Stomach (tissue), 8 donors: ENCODE measurements at regions not wholly inside any gene's neighbourhood (a gene's known extent, or its start where the extent isn't known, plus 50 kb on each side); places are given as distances from the start of the nearest gene placed in this dataset.

Experiments
- DNase-seq, 2 donors: peaks; one replicate each; pipeline versions ENCODE4 v3.0.0 to v3.0.0-alpha.2; 2013 to 2019
- H3K27ac ChIP-seq, 5 donors: fragments of 200-600 bp in 4 of 5; sonication (generic) in 4 of 5; one replicate each; pipeline ENCODE4 v1.5.1; 2013 to 2019; ENCODE audit warnings: mild to moderate bottlenecking in 1 of 5, moderate library complexity in 1 of 5
- H3K27me3 ChIP-seq, 3 donors: fragments of 200-600 bp; sonication (generic); one replicate each; pipeline ENCODE4 v1.5.1; 2017 to 2019; ENCODE audit warnings: mixed run types in 1 of 3
- H3K36me3 ChIP-seq, 4 donors: fragments of 200-600 bp; sonication (generic); 1 replicate in 3 of 4; 2 replicates in 1 of 4; pipeline ENCODE4 v1.5.1; 2016 to 2019
- H3K4me1 ChIP-seq, 4 donors: fragments of 200-600 bp; sonication (generic); one replicate each; pipeline ENCODE4 v1.5.1; 2016 to 2019
- H3K4me3 ChIP-seq, 4 donors: fragments of 200-600 bp; sonication (generic) in 3 of 4; one replicate each; pipeline ENCODE4 v1.5.1; 2016 to 2019; ENCODE audit warnings: mild to moderate bottlenecking in 1 of 4
- H3K9me3 ChIP-seq, 4 donors: fragments of 200-600 bp; sonication (generic); one replicate each; pipeline ENCODE4 v1.5.1; 2016 to 2019
- EP300 ChIP-seq: sonication (generic); formaldehyde crosslinking; IDR thresholded peaks from one replicate; pipeline ENCODE4 v1.6.1; 2017; ENCODE audit warnings: antibody characterized with exemption
- POLR2A ChIP-seq, 4 donors: fragments of 450-650 bp; IDR thresholded peaks; one replicate each; pipeline ENCODE4 v1.6.1; 2016; ENCODE audit warnings: antibody characterized with exemption in 4 of 4, control low read depth in 2 of 4, mild to moderate bottlenecking in 1 of 4, moderate library complexity in 1 of 4
- POLR2AphosphoS5 ChIP-seq, 3 donors: sonication (generic); formaldehyde crosslinking; IDR thresholded peaks; one replicate each; pipeline ENCODE4 v1.6.1; 2016; ENCODE audit warnings: antibody characterized with exemption in 3 of 3
- WGBS, 5 donors: extraction: QIAGEN DNeasy Blood & Tissue Kit in 3 of 5; methylation state at CpG; one replicate each; pipeline versions ENCODE4 v1.1.5 to v1.1.7; 2013 to 2018; 5-methylcytosine and 5-hydroxymethylcytosine counted together
- intact Hi-C: fragments of 100-400 bp; cut with DNase I; formaldehyde crosslinking; loops from one replicate; pipeline ENCODE4 v1.15.1; 2023; ENCODE audit warnings: low total_unique reads
- TF ChIP-seq, protein P1 (sequence below), 7 experiments: fragments of 450-650 bp in 4 of 7; fragments of 200-600 bp in 3 of 7; sonication (generic) in 3 of 7; IDR thresholded peaks; one replicate each; pipeline ENCODE4 v1.5.1; 2016 to 2019; ENCODE audit warnings: antibody characterized with exemption in 7 of 7, control low read depth in 2 of 7, mild to moderate bottlenecking in 1 of 7
- donor health status: healthy with polysubstance abuse.
- donor health status: Bipolar disorder and iron deficiency.
- donor health status: healthy.

- TF ChIP-seq, protein P1, sequence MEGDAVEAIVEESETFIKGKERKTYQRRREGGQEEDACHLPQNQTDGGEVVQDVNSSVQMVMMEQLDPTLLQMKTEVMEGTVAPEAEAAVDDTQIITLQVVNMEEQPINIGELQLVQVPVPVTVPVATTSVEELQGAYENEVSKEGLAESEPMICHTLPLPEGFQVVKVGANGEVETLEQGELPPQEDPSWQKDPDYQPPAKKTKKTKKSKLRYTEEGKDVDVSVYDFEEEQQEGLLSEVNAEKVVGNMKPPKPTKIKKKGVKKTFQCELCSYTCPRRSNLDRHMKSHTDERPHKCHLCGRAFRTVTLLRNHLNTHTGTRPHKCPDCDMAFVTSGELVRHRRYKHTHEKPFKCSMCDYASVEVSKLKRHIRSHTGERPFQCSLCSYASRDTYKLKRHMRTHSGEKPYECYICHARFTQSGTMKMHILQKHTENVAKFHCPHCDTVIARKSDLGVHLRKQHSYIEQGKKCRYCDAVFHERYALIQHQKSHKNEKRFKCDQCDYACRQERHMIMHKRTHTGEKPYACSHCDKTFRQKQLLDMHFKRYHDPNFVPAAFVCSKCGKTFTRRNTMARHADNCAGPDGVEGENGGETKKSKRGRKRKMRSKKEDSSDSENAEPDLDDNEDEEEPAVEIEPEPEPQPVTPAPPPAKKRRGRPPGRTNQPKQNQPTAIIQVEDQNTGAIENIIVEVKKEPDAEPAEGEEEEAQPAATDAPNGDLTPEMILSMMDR (IDR thresholded peaks at IDR 0.05), result no peak
- TF ChIP-seq POLR2A (IDR thresholded peaks at IDR 0.05) (no peak), POLR2AphosphoS5 (IDR thresholded peaks at IDR 0.05) (no peak), EP300 (no peak)
- 37 to 44% (median 41%) methylated on average over 4 of the region's 4 CpGs for WGBS, 5 donors
- intact Hi-C loops, result no loop called here
- Histone ChIP-seq H3K36me3 (no peaks in the 10 kb centered on the region), H3K9me3 (no peaks in the 10 kb centered on the region), H3K27me3 (no peaks in the 10 kb centered on the region), H3K4me3 (no peak overlapping the region), H3K27ac (no peak overlapping the region), H3K4me1 (peaks cover 0 to 17% (median 5%) of the 10 kb centered on the region in 4 donors)
- peak in 1 of 2 donors; percentile 54 for DNase-seq
Measured at GRCh38 chr14:84254290-84254689, 1275.7 kb upstream of the FLRT2 start.

DNA sequence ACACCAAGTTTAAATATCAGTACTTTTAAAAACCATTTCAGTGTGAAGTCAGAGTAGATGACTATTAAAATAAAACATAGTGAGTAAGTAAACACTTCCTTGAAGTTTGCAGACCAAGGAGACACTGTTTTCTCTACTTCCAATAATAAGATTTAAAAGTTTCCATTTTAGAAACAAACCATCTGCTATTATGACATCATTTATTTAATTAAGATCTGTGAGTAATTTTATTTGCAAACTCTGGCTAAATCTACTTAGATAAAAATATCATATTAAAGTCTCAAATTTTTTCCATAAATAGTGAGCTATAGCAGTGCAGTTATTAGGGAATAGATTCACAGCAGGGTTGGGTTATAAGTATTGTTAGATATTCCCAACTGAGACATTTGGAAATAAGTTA lies 1267.0 kb upstream of the FLRT2 start:
- Histone ChIP-seq H3K4me3 (no peak overlapping the region), H3K4me1 (peaks cover 0 to 7% (median 0%) of the 10 kb centered on the region in 4 donors), H3K27me3 (no peaks in the 10 kb centered on the region), H3K27ac (no peak overlapping the region), H3K9me3 (no peaks in the 10 kb centered on the region), H3K36me3 (no peaks in the 10 kb centered on the region)
- intact Hi-C loops, result no loop called here
- DNase-seq, result no peak
- TF ChIP-seq POLR2AphosphoS5 (IDR thresholded peaks at IDR 0.05) (no peak), POLR2A (IDR thresholded peaks at IDR 0.05) (no peak), EP300 (no peak)
- TF ChIP-seq, protein P1 (IDR thresholded peaks at IDR 0.05), result no peak

DNA sequence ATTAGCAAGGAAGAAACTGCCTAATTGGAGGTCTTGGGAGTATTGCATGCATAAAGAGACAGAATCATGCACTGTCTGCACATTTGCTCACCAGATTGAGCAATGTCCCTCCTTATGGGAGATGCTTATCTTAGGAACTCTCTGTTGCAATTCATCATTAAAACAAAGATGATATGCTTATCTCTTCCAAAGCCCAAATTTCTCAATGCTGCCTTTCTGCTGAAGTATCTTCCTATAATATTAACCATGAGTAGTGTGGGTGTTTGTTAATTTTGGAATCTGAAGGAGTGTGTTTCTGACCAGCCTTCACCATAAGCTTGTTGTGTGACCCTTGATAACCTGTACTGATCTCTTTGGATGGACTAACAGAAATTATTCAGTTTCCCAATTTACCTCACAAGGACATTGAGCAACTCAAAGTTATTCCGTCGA lies 1257.6 kb upstream of the FLRT2 start:
- TF ChIP-seq POLR2A (IDR thresholded peaks at IDR 0.05) (no peak), EP300 (no peak), POLR2AphosphoS5 (IDR thresholded peaks at IDR 0.05) (no peak)
- TF ChIP-seq, protein P1 (IDR thresholded peaks at IDR 0.05), result no peak
- intact Hi-C loops, result no loop called here
- WGBS, 5 donors, result 66 to 93% (median 76%) methylated on average over 2 of the region's 2 CpGs

GRCh38 chr14:84273181-84273580 lies 1256.8 kb upstream of the FLRT2 start:
- TF ChIP-seq EP300 (no peak), POLR2A (IDR thresholded peaks at IDR 0.05) (no peak), POLR2AphosphoS5 (IDR thresholded peaks at IDR 0.05) (no peak)
- TF ChIP-seq, protein P1 (IDR thresholded peaks at IDR 0.05), result no peak
- H3K27me3 ChIP-seq, result no peaks in the 10 kb centered on the region
- WGBS, 5 donors, result 56 to 70% (median 60%) methylated on average over 3 of the region's 3 CpGs

More for the DNA sequence above, 1257.6 kb upstream of the FLRT2 start:
- Histone ChIP-seq H3K27me3 (no peaks in the 10 kb centered on the region), H3K4me3 (no peak overlapping the region), H3K9me3 (no peaks in the 10 kb centered on the region), H3K36me3 (no peaks in the 10 kb centered on the region), H3K27ac (no peak overlapping the region), H3K4me1 (no peaks in the 10 kb centered on the region)
- DNase-seq, result peak in 1 of 2 donors; percentile 27

More at GRCh38 chr14:84273181-84273580, 1256.8 kb upstream of the FLRT2 start:
- peak in 1 of 2 donors; percentile 6 for DNase-seq
- no peak overlapping the region for H3K4me3 ChIP-seq
- no peaks in the 10 kb centered on the region for H3K36me3 ChIP-seq
- H3K27ac ChIP-seq, result no peak overlapping the region
- H3K9me3 ChIP-seq, result no peaks in the 10 kb centered on the region
- H3K4me1 ChIP-seq, result no peaks in the 10 kb centered on the region
- intact Hi-C loops, result no loop called here
